Endothelial cell (in vitro differentiated cells): ENCODE measurements at regions not wholly inside any gene's neighbourhood (a gene's known extent, or its start where the extent isn't known, plus 50 kb on each side); places are given as distances from the start of the nearest gene placed in this dataset.

Source experiments
- DNase-seq: peaks from one replicate; pipeline ENCODE4 v3.0.0; 2021; ENCODE audit warnings: low spot score
- H3K27ac Mint-ChIP-seq: one replicate; pipeline ENCODE4 v1.8.0; 2021; ENCODE audit warnings: mixed read lengths, inconsistent platforms; ENCODE audit not compliant: unreplicated experiment
- H3K27me3 Mint-ChIP-seq: one replicate; pipeline ENCODE4 v1.8.0; 2021; ENCODE audit warnings: mild to moderate bottlenecking, moderate library complexity, mixed read lengths, inconsistent platforms; ENCODE audit not compliant: unreplicated experiment
- H3K36me3 Mint-ChIP-seq: one replicate; pipeline ENCODE4 v1.8.0; 2021; ENCODE audit warnings: mild to moderate bottlenecking, low read depth, mixed read lengths, inconsistent platforms; ENCODE audit not compliant: unreplicated experiment
- H3K4me1 Mint-ChIP-seq: one replicate; pipeline ENCODE4 v1.8.0; 2021; ENCODE audit warnings: mild to moderate bottlenecking, mixed read lengths, inconsistent platforms; ENCODE audit not compliant: unreplicated experiment
- H3K4me3 Mint-ChIP-seq: one replicate; pipeline ENCODE4 v1.8.0; 2021; ENCODE audit warnings: mild to moderate bottlenecking, mixed read lengths, inconsistent platforms; ENCODE audit not compliant: unreplicated experiment
- H3K9me3 Mint-ChIP-seq: one replicate; pipeline ENCODE4 v1.8.0; 2021; ENCODE audit warnings: mixed read lengths, inconsistent platforms; ENCODE audit not compliant: unreplicated experiment
- CTCF ChIP-seq: fragments of 200-600 bp; sonication (generic); IDR thresholded peaks from one replicate; pipeline ENCODE4 v1.5.0; 2021; ENCODE audit warnings: antibody characterized with exemption; ENCODE audit not compliant: unreplicated experiment

GRCh38 chr16:49081086-49081485, 200.6 kb downstream of the CBLN1 start:
- Mint-ChIP-seq H3K27ac (no peak overlapping the region), H3K4me3 (no peak overlapping the region), H3K36me3 (peaks cover 3% of the 10 kb centered on the region), H3K4me1 (no peaks in the 10 kb centered on the region), H3K27me3 (no peaks in the 10 kb centered on the region), H3K9me3 (peaks cover 7% of the 10 kb centered on the region)
- no peak for DNase-seq
- TF ChIP-seq CTCF, result no peak

DNA sequence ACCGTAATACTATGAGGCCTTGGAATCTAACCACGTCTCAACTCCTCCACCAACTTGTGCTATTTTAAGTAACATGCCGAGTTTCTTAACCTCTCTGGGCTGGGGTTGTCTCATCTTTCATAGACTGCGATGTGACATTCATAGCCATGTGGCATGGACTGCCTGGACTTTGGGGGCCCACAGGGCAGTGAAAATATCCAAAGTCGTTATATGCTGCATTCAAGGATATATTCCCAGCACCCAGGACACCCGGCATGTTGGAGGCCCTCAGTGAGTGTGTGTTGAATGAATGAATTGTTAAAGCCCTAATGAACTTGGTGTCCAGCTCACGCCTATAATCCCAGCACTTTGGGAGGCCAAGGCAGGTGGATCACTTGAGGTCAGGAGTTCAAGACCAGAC, 203.1 kb downstream of the CBLN1 start:
- Mint-ChIP-seq H3K4me3 (no peak overlapping the region), H3K4me1 (peaks cover 3% of the 10 kb centered on the region), H3K27me3 (no peaks in the 10 kb centered on the region), H3K36me3 (peaks cover 3% of the 10 kb centered on the region), H3K27ac (no peak overlapping the region), H3K9me3 (peaks cover 7% of the 10 kb centered on the region)
- no peak for TF ChIP-seq CTCF
- no peak for DNase-seq

- no peak for TF ChIP-seq CTCF
- Mint-ChIP-seq H3K27me3 (no peaks in the 10 kb centered on the region), H3K4me3 (no peak overlapping the region), H3K9me3 (peaks cover 7% of the 10 kb centered on the region), H3K36me3 (peaks cover 3% of the 10 kb centered on the region), H3K4me1 (peaks cover 3% of the 10 kb centered on the region), H3K27ac (no peak overlapping the region)
- DNase-seq, result no peak
Observed at GRCh38 chr16:49078104-49078503, 203.5 kb downstream of the CBLN1 start.

DNA sequence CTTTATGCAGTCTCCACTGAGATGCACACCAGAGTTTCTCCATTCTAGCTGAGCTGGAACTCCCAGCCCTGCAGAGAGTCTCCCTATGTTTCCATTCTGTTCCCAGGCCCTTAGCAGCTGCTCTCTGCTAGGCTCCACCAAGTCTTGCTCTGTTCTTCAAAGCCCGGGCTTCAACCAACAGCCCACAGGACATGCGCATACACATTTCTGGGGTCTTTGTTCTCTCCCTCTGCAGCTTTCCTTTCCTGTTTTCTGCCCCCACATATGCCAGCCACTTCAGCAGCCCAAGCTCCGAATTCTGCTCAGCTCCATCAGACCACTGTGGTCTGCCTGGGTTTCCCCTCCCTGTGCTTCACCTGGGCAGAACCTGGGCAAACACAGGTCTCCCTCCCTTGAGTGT, 205.9 kb downstream of the CBLN1 start:
- Mint-ChIP-seq H3K4me1 (peaks cover 3% of the 10 kb centered on the region), H3K9me3 (peaks cover 7% of the 10 kb centered on the region), H3K27ac (no peak overlapping the region), H3K36me3 (peaks cover 3% of the 10 kb centered on the region), H3K4me3 (no peak overlapping the region), H3K27me3 (no peaks in the 10 kb centered on the region)
- no peak for DNase-seq
- no peak for TF ChIP-seq CTCF

- DNase-seq, result no peak
- peaks cover 8% of the 10 kb centered on the region for H3K4me1 Mint-ChIP-seq
- TF ChIP-seq CTCF, result no peak
- no peak overlapping the region for H3K4me3 Mint-ChIP-seq
- peaks cover 4% of the 10 kb centered on the region for H3K27me3 Mint-ChIP-seq
- H3K9me3 Mint-ChIP-seq, result no peaks in the 10 kb centered on the region
- no peak overlapping the region for H3K27ac Mint-ChIP-seq
- no peaks in the 10 kb centered on the region for H3K36me3 Mint-ChIP-seq
Observed at GRCh38 chr16:49068224-49068623, 213.4 kb downstream of the CBLN1 start.
